ENCODE measurements at regions not wholly inside any gene's neighbourhood (a gene's known extent, or its start where the extent isn't known, plus 50 kb on each side); places are given as distances from the start of the nearest gene placed in this dataset.

DNA sequence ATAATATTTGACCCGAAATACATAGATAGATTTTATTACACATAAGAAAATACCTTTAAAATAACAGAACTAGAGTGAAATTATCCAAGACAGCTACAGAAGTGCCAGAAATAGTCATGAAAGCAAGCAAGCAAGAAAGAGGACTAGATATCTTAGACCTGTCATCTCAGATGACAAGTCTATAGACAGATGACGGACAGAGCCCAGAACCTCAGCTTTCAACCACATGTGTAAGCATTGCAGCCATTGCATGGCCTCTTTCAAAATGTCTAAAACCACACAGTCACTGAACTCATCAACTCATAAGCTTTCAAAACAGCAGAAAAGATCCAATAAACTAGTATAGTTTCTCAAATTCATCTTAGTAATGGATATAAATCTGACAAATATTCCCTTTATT is 59.8 kb upstream of the FHIT start:
- DNase-seq, result no peak
- Mint-ChIP-seq H3K9me3 (no peaks in the 10 kb centered on the region), H3K4me1 (no peaks in the 10 kb centered on the region), H3K27me3 (peaks cover 11% of the 10 kb centered on the region), H3K36me3 (ENCODE audit: low read depth) (no peaks in the 10 kb centered on the region), H3K27ac (no peak overlapping the region), H3K4me3 (no peak overlapping the region)
- CTCF ChIA-PET, result interaction anchor here (0.6 kb wide), 1 partner anchor 620 kb away, joined by 3 read pairs; no protein-coding TSS in a partner anchor
- POLR2A ChIA-PET, result no interaction called here

GRCh38 chr3:61315871-61316270 is 64.6 kb upstream of the FHIT start:
- Mint-ChIP-seq H3K27me3 (peaks cover 10% of the 10 kb centered on the region), H3K4me3 (no peak overlapping the region), H3K9me3 (no peaks in the 10 kb centered on the region), H3K4me1 (no peaks in the 10 kb centered on the region), H3K27ac (no peak overlapping the region), H3K36me3 (ENCODE audit: low read depth) (no peaks in the 10 kb centered on the region)
- no peak for DNase-seq
- ChIA-PET POLR2A (no interaction called here), CTCF (no interaction called here)

DNA sequence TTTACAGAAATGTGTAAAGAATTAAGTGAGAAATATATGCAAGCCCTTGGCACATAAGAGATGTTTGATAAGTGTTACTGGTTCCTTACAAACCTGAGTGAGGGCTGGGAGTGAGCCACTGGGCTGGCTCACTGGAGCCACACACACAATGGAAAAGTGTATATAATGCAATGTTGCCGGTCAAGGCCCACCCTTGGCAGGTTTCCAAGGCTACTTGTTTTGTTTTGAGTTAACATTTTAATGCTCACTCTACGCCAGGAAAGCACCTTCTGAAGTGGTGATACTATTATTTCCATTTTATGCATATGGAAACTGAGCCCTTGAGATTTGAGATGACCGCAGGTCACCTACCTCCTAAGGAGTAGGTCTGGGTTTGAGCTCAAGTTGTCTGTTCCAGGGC is 71.8 kb upstream of the FHIT start:
- Mint-ChIP-seq H3K9me3 (no peaks in the 10 kb centered on the region), H3K27ac (no peak overlapping the region), H3K4me3 (no peak overlapping the region), H3K36me3 (ENCODE audit: low read depth) (no peaks in the 10 kb centered on the region), H3K4me1 (no peaks in the 10 kb centered on the region), H3K27me3 (peaks cover 4% of the 10 kb centered on the region)
- POLR2A ChIA-PET, result no interaction called here
- no peak for DNase-seq
- CTCF ChIA-PET, result no interaction called here

GRCh38 chr3:61331929-61332552 is 80.8 kb upstream of the FHIT start:
- Mint-ChIP-seq H3K27me3 (peaks cover 1% of the 10 kb centered on the region), H3K36me3 (ENCODE audit: low read depth) (no peaks in the 10 kb centered on the region), H3K4me3 (no peak overlapping the region), H3K27ac (no peak overlapping the region), H3K4me1 (no peaks in the 10 kb centered on the region), H3K9me3 (no peaks in the 10 kb centered on the region)
- ChIA-PET POLR2A (no interaction called here), CTCF (no interaction called here)
- no peak for DNase-seq

- peaks cover 1% of the 10 kb centered on the region for H3K27me3 Mint-ChIP-seq
- no peak overlapping the region for H3K27ac Mint-ChIP-seq
- no peaks in the 10 kb centered on the region for H3K4me1 Mint-ChIP-seq
- CTCF ChIA-PET, result no interaction called here
- POLR2A ChIA-PET, result no interaction called here
- H3K4me3 Mint-ChIP-seq, result no peak overlapping the region
- H3K9me3 Mint-ChIP-seq, result no peaks in the 10 kb centered on the region
- no peak for DNase-seq
- H3K36me3 Mint-ChIP-seq (ENCODE audit: low read depth), result no peaks in the 10 kb centered on the region
These were observed 82.1 kb upstream of the FHIT start for GRCh38 chr3:61333192-61333961.

DNA sequence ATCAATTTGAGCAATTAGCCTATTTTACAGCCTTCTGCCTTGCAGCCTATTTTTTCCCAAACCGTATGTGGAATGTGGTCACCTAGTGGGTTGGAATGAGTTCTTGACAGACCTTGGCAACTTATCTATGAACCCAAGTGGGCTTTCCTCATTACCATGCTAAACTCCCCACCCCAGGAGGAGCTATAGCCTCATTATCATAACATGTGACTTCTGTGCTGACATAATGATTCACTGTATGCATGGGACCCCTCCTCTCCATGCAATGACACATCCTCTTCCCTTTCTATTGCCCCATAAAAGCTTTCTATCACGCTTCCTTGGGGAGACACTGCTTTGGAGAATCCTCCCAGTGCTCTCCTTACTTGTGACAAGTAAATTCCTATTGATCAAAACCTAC is 83.5 kb upstream of the FHIT start:
- ChIA-PET CTCF (interaction anchor here (0.6 kb wide), 1 partner anchor 104 kb away, joined by 3 read pairs; no protein-coding TSS in a partner anchor), POLR2A (no interaction called here)
- Mint-ChIP-seq H3K27me3 (no peaks in the 10 kb centered on the region), H3K27ac (no peak overlapping the region), H3K4me3 (no peak overlapping the region), H3K9me3 (no peaks in the 10 kb centered on the region), H3K4me1 (no peaks in the 10 kb centered on the region), H3K36me3 (ENCODE audit: low read depth) (no peaks in the 10 kb centered on the region)
- no peak for DNase-seq

DNA sequence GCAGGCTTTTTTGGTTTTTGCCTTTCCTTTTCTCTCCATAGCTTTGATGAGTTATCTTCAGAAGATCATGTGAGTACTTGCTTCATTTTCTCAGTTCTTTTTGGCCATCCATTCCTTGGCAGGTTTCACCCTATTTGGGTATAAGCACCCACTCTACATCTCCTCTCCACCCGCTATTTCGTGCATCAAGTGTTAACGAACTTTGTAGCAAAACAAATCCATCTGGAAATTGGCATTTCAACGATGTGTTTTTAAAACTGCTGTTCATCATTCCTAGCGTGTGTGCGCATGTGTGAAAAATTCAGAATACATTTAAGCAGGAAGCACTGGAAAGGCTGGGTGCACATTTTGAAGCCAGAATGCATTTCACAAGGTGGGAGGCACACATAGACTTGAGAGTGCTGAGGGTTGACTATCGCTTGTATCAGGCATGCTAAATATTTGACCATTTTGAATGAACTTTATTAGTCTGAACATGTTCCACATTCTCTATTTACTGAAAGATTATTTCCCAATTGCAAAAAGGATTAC is 89.7 kb upstream of the FHIT start:
- H3K9me3 Mint-ChIP-seq, result no peaks in the 10 kb centered on the region
- ChIA-PET POLR2A (interaction anchor here (0.6 kb wide), 1 partner anchor 31 kb away, joined by 8 read pairs; no protein-coding TSS in a partner anchor), CTCF (no interaction called here)
- H3K4me3 Mint-ChIP-seq, result no peak overlapping the region
- H3K36me3 Mint-ChIP-seq (ENCODE audit: low read depth), result no peaks in the 10 kb centered on the region
- H3K27ac Mint-ChIP-seq, result no peak overlapping the region
- no peaks in the 10 kb centered on the region for H3K4me1 Mint-ChIP-seq
- DNase-seq, result no peak
- H3K27me3 Mint-ChIP-seq, result no peaks in the 10 kb centered on the region

DNA sequence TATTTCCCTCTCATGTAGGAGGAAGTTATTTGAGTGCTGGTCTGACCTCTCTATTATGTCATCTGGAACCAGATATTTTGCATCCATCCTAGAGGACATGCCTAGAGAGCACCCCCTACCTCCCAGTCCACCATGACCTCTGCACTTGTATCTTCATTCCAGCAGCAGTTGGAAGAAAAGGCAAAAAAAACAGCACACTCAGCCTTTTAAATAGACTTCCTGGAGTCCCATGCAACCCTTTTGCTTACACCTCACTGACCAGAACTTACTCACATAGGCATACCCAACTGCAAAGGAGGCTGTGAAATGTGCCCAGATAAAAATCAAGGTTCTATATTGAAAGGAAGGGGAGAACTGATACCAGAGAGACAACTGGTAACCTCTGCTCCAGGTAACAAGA is 92.3 kb upstream of the FHIT start:
- no peaks in the 10 kb centered on the region for H3K27me3 Mint-ChIP-seq
- no peak for DNase-seq
- no peaks in the 10 kb centered on the region for H3K4me1 Mint-ChIP-seq
- ChIA-PET CTCF (no interaction called here), POLR2A (no interaction called here)
- H3K36me3 Mint-ChIP-seq (ENCODE audit: low read depth), result no peaks in the 10 kb centered on the region
- H3K27ac Mint-ChIP-seq, result no peak overlapping the region
- H3K9me3 Mint-ChIP-seq, result no peaks in the 10 kb centered on the region
- H3K4me3 Mint-ChIP-seq, result no peak overlapping the region

GRCh38 chr3:61345020-61345419 is 93.8 kb upstream of the FHIT start:
- no peaks in the 10 kb centered on the region for H3K9me3 Mint-ChIP-seq
- H3K4me3 Mint-ChIP-seq, result no peak overlapping the region
- POLR2A ChIA-PET, result no interaction called here
- no peaks in the 10 kb centered on the region for H3K4me1 Mint-ChIP-seq
- H3K36me3 Mint-ChIP-seq (ENCODE audit: low read depth), result no peaks in the 10 kb centered on the region
- no peaks in the 10 kb centered on the region for H3K27me3 Mint-ChIP-seq
- CTCF ChIA-PET, result no interaction called here
- no peak overlapping the region for H3K27ac Mint-ChIP-seq
- no peak for DNase-seq

DNA sequence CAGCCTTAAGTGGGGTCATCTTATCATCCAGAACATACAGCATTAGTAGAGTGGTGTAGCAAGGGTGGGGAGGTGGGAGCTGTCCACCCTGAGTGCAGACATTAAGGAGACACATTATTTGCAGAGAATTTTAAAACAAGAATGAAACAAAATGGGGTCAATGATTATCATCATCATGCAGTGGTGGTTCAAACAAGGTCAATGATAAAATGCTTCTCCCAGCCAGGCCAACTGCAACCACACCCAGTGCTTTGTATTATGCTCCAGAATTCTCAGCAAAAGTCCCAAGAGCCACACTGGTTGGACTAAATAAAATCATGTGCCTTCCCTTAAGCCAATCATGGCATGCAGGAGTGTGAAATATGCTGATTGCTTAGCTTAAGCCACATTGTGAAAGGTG is 96.7 kb upstream of the FHIT start:
- no peaks in the 10 kb centered on the region for H3K9me3 Mint-ChIP-seq
- CTCF ChIA-PET, result interaction anchor here (1.2 kb wide), 1 partner anchor 16 kb away, joined by 3 read pairs; no protein-coding TSS in a partner anchor

DNA sequence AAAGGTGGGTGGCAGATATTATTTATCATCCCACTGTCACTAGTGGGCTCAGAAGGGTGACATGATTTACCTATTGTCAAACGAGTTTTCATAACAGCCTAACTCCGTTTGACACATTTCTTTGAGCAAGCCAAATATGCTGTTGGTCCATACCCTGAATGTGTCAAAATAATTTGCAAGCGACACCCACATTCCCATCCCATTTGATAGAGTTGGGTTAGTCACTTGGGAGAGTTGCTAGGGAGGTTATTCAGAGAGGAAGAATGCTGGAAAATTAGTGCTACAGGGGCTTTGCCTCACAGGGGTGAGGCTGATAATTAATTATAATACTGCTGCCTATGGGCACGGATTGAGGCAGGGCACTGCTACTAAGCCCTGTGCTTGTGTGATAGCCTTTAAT is 98.5 kb upstream of the FHIT start:
- no peaks in the 10 kb centered on the region for H3K27me3 Mint-ChIP-seq
- H3K27ac Mint-ChIP-seq, result no peak overlapping the region
- ChIA-PET POLR2A (no interaction called here), CTCF (no interaction called here)
- no peaks in the 10 kb centered on the region for H3K4me1 Mint-ChIP-seq
- no peak for DNase-seq
- H3K36me3 Mint-ChIP-seq (ENCODE audit: low read depth), result no peaks in the 10 kb centered on the region
- no peak overlapping the region for H3K4me3 Mint-ChIP-seq
- H3K9me3 Mint-ChIP-seq, result no peaks in the 10 kb centered on the region

More for the DNA sequence above, 96.7 kb upstream of the FHIT start:
- DNase-seq, result no peak
- H3K27me3 Mint-ChIP-seq, result no peaks in the 10 kb centered on the region
- POLR2A ChIA-PET, result no interaction called here
- no peaks in the 10 kb centered on the region for H3K4me1 Mint-ChIP-seq
- H3K36me3 Mint-ChIP-seq (ENCODE audit: low read depth), result no peaks in the 10 kb centered on the region
- H3K27ac Mint-ChIP-seq, result no peak overlapping the region
- H3K4me3 Mint-ChIP-seq, result no peak overlapping the region

DNA sequence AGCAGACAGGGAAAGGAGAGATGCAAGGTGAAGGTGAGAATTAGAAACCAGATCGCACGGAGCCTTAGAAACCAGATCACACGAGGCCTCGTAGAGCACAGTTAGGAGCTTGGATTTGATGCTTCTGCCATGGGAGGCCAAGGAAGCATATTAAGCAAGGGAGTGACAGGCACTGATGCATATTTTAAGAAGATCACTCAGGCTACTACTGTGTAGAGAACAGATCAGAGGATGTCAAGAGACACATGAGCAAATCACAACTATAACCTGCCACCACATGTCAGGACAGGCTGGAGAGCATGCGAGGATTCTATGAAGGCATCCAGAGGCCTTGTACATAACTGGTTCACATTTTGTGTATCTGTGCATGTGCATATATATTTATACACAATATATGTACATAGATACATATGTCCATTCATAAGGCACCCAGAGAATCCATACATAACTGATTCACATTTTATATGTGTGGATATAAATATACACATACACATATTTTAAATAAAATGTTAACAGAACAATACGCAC is 99.6 kb upstream of the FHIT start:
- CTCF ChIA-PET, result no interaction called here
- Mint-ChIP-seq H3K36me3 (ENCODE audit: low read depth) (no peaks in the 10 kb centered on the region), H3K9me3 (no peaks in the 10 kb centered on the region), H3K27me3 (no peaks in the 10 kb centered on the region), H3K4me1 (no peaks in the 10 kb centered on the region), H3K27ac (no peak overlapping the region), H3K4me3 (no peak overlapping the region)
- DNase-seq, result no peak
- POLR2A ChIA-PET, result no interaction called here

DNA sequence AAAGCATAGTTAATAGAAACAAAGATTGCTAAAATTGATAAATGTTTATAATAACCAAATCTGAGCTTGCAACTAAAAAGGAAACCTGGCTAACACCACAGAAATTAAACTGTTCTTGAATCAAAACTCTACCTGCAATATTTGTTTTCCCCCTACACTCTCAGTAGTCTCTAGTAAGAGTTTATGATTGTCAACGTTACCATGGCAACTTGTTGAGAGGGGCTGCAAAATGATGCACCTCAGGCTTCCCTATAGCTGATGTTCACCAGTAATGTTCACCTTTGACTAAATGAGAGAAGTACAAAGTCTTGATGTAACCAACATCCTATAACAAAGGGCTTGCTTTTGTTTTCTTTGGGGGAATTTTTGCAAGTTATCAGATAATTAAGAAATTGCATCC is 101.1 kb upstream of the FHIT start:
- Mint-ChIP-seq H3K4me1 (no peaks in the 10 kb centered on the region), H3K4me3 (no peak overlapping the region), H3K27ac (no peak overlapping the region), H3K9me3 (no peaks in the 10 kb centered on the region), H3K27me3 (no peaks in the 10 kb centered on the region), H3K36me3 (ENCODE audit: low read depth) (no peaks in the 10 kb centered on the region)
- DNase-seq, result no peak
- CTCF ChIA-PET, result no interaction called here
- POLR2A ChIA-PET, result no interaction called here
